Body of pancreas (tissue), 4 donors: ENCODE measurements at regions not wholly inside any gene's neighbourhood (a gene's known extent, or its start where the extent isn't known, plus 50 kb on each side); places are given as distances from the start of the nearest gene placed in this dataset.

Source experiments
- ATAC-seq: fragments of 150-250 bp; one replicate; pipeline ENCODE4 v1.9.1; 2016
- DNase-seq, 4 donors: peaks; one replicate each; pipeline ENCODE4 v3.0.0-alpha.2; 2019
- H3K27ac ChIP-seq, 4 donors: fragments of 200-600 bp; sonication (generic); 1 replicate in 3 of 4; 2 replicates in 1 of 4; pipeline versions ENCODE4 v1.5.1 to v1.6.1; 2016 to 2019; ENCODE audit warnings: mild to moderate bottlenecking in 1 of 4, mixed read lengths in 1 of 4, moderate library complexity in 1 of 4
- H3K27me3 ChIP-seq, 2 donors: fragments of 200-600 bp; sonication (generic); one replicate each; pipeline ENCODE4 v1.6.0; 2016; ENCODE audit warnings: mild to moderate bottlenecking in 1 of 2
- H3K36me3 ChIP-seq, 2 donors: fragments of 200-600 bp; sonication (generic); replicated peaks in 1 of 2; 2 replicates each; pipeline ENCODE4 v1.5.1; 2016; ENCODE audit warnings: low read depth in 2 of 2; ENCODE audit not compliant: insufficient read depth in 1 of 2
- H3K4me1 ChIP-seq: fragments of 200-600 bp; sonication (generic); one replicate; pipeline ENCODE4 v1.6.0; 2016
- H3K4me3 ChIP-seq, 2 donors: fragments of 200-600 bp; sonication (generic); 1 replicate in 1 of 2; 2 replicates in 1 of 2; pipeline ENCODE4 v1.5.1; 2016 to 2019
- H3K9me3 ChIP-seq, 3 donors: fragments of 200-600 bp; sonication (generic); 1 replicate in 2 of 3; 2 replicates in 1 of 3; pipeline ENCODE4 v1.5.1; 2016
- POLR2A ChIP-seq, 3 donors: fragments of 450-650 bp; IDR thresholded peaks; one replicate each; pipeline ENCODE4 v1.6.1; 2016; ENCODE audit warnings: antibody characterized with exemption in 3 of 3, mild to moderate bottlenecking in 2 of 3
- WGBS, 2 donors: methylation state at CpG; one replicate each; pipeline ENCODE4 v1.1.5; 2017; 5-methylcytosine and 5-hydroxymethylcytosine counted together
- intact Hi-C: fragments of 100-400 bp; cut with DNase I; formaldehyde crosslinking; loops from one replicate; pipeline ENCODE4 v1.15.1; 2023
- TF ChIP-seq, protein P1 (sequence below), 7 experiments: fragments of 450-650 bp in 4 of 7; fragments of 200-600 bp in 3 of 7; sonication (generic) in 3 of 7; IDR thresholded peaks; one replicate each; pipeline ENCODE4 v1.5.1; 2016 to 2019; ENCODE audit warnings: antibody characterized with exemption in 7 of 7

DNA sequence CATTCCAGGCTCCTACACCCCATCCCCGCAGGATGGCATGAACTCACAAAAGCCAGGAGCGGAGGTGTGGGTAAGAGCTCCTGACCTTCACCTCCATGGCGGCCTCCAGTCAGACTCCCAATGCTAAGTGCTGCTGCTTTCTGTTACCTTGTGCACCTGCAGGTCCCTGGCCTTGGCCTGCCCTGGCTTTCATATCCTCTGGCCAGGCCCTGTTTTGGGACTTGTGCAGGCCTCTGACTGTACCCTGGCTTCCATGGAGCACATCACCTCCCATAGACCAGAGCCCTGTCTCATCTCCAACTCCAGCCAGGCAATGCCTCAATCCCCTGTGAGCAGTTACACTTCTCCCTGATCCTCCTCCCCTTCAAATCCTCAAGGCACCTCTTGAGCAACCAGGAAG lies 124.5 kb downstream of the MED10 start:
- DNase-seq (no peak), ATAC-seq (no peak)
- H3K36me3 ChIP-seq: no peaks in the 10 kb centered on the region
- no peaks in the 10 kb centered on the region for H3K9me3 ChIP-seq
- WGBS, 2 donors: 84 to 91% methylated on average over 3 of the region's 3 CpGs
- no peak for TF ChIP-seq POLR2A (IDR thresholded peaks at IDR 0.05)
- TF ChIP-seq, protein P1, sequence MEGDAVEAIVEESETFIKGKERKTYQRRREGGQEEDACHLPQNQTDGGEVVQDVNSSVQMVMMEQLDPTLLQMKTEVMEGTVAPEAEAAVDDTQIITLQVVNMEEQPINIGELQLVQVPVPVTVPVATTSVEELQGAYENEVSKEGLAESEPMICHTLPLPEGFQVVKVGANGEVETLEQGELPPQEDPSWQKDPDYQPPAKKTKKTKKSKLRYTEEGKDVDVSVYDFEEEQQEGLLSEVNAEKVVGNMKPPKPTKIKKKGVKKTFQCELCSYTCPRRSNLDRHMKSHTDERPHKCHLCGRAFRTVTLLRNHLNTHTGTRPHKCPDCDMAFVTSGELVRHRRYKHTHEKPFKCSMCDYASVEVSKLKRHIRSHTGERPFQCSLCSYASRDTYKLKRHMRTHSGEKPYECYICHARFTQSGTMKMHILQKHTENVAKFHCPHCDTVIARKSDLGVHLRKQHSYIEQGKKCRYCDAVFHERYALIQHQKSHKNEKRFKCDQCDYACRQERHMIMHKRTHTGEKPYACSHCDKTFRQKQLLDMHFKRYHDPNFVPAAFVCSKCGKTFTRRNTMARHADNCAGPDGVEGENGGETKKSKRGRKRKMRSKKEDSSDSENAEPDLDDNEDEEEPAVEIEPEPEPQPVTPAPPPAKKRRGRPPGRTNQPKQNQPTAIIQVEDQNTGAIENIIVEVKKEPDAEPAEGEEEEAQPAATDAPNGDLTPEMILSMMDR (IDR thresholded peaks at IDR 0.05): no peak
- H3K27ac ChIP-seq: no peak overlapping the region
- H3K4me3 ChIP-seq: no peak overlapping the region
- intact Hi-C loops: no loop called here
- H3K4me1 ChIP-seq: no peaks in the 10 kb centered on the region
- no peaks in the 10 kb centered on the region for H3K27me3 ChIP-seq

DNA sequence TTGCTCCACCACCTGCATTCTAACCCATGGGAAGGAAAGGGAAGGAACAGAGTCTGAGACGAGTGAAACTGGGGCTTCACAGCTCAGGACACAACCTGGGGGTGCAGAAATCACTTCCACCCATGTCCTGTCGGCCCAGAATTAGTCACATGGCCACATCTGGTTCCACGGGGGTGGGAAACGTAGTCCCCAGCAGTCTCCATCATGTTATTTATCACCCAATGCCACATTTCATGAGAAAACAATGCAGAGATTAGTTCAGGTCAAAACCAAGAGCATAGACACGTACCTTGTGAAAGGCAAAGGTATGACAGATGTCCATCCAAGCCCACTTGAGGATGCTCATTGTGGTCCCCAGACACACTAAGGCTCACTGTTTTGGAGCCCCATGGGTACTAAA lies 125.1 kb downstream of the MED10 start:
- WGBS, 2 donors: 41 to 57% methylated on average over 5 of the region's 5 CpGs
- Histone ChIP-seq H3K36me3 (no peaks in the 10 kb centered on the region), H3K4me3 (no peak overlapping the region), H3K4me1 (no peaks in the 10 kb centered on the region), H3K9me3 (no peaks in the 10 kb centered on the region), H3K27ac (no peak overlapping the region), H3K27me3 (no peaks in the 10 kb centered on the region)
- ATAC-seq (no peak), DNase-seq (no peak)
- intact Hi-C loops: no loop called here
- no peak for TF ChIP-seq POLR2A (IDR thresholded peaks at IDR 0.05)
- TF ChIP-seq, protein P1 (IDR thresholded peaks at IDR 0.05): no peak

DNA sequence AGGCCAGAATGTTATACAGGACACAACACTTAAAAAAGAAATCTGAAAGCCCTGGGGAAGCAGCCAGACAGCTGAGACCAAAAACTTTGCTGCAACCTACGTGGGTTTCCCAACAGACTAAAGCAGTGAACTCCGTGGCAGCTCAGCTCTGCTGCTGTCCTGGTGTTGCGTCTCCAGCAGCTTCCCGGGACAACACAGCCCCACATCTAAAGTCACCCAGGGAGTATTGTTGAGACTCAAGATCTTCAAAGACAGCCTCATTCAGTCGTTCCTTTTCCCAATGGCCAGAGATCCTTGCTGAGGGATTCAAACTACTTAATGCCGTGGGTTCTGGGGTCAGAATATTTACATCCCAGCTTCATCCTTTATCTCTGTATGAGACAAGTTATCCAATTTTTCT lies 125.8 kb downstream of the MED10 start:
- ATAC-seq (no peak), DNase-seq (no peak)
- Histone ChIP-seq H3K9me3 (no peaks in the 10 kb centered on the region), H3K27me3 (no peaks in the 10 kb centered on the region), H3K27ac (no peak overlapping the region), H3K4me1 (no peaks in the 10 kb centered on the region), H3K4me3 (no peak overlapping the region), H3K36me3 (no peaks in the 10 kb centered on the region)
- intact Hi-C loops: no loop called here
- TF ChIP-seq, protein P1 (IDR thresholded peaks at IDR 0.05): no peak
- no peak for TF ChIP-seq POLR2A (IDR thresholded peaks at IDR 0.05)
- WGBS, 2 donors: 65 to 68% methylated on average over 6 of the region's 6 CpGs

DNA sequence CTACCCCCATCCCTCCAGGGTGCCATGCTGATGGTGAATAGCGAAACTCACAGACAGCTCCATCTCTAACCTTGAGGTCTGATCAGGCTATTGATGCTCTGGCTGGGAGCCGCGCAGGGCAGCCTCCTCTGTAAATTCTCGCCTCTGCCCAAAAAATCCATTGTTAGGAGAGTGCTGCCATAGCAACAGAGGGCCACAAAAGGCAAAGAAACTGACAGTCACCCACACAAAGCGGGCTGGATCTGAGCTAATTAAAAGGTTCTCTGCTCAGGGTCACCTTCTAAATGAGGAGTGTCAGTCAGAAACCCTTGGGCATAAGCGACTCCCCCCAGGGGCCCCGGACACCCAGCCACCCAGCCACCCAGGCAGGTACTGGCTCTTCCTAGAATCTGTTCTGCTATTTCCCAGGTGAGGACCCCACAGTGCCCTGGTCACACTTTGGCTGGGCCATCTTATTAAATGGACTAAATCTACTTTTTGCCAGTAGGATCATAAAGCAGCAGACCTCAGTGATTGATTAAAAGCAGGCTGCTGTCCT lies 126.7 kb downstream of the MED10 start:
- no peak overlapping the region for H3K4me3 ChIP-seq
- H3K27me3 ChIP-seq: no peaks in the 10 kb centered on the region
- intact Hi-C loops: no loop called here
- H3K36me3 ChIP-seq: no peaks in the 10 kb centered on the region
- no peaks in the 10 kb centered on the region for H3K4me1 ChIP-seq
- no peak overlapping the region for H3K27ac ChIP-seq
- DNase-seq (no peak), ATAC-seq (no peak)
- H3K9me3 ChIP-seq: no peaks in the 10 kb centered on the region
- 41 to 42% methylated on average over 6 to 7 of the region's 7 CpGs for WGBS, 2 donors
- TF ChIP-seq, protein P1 (IDR thresholded peaks at IDR 0.05): no peak
- TF ChIP-seq POLR2A (IDR thresholded peaks at IDR 0.05): no peak

DNA sequence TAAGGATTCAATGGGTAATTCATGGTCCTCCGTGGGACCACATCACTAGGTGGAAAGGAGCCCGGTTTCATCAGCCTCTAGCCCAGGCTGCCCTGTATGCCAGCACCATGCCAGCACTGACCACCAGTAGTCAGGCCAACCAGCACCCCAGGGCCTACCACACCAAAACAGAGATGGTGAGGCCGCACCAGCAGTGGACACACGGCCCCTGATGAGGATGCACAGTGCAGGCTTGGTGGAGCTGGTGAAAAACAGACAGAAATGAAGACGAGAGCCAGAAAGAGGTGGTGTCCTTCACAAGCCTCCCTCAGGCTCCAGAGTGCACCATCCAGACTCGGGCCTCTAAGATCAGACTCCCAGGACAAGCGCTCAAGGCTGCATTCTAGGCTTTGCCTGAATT lies 128.2 kb downstream of the MED10 start:
- H3K4me1 ChIP-seq: no peaks in the 10 kb centered on the region
- no peaks in the 10 kb centered on the region for H3K36me3 ChIP-seq
- intact Hi-C loops: no loop called here
- DNase-seq: no peak
- no peak overlapping the region for H3K4me3 ChIP-seq
- 80 to 87% methylated on average over 6 to 7 of the region's 7 CpGs for WGBS, 2 donors
- no peak overlapping the region for H3K27ac ChIP-seq
- no peaks in the 10 kb centered on the region for H3K27me3 ChIP-seq
- TF ChIP-seq, protein P1 (IDR thresholded peaks at IDR 0.05): no peak
- TF ChIP-seq POLR2A (IDR thresholded peaks at IDR 0.05): no peak
- no peaks in the 10 kb centered on the region for H3K9me3 ChIP-seq
- ATAC-seq: no peak
